ENCODE measurements at regions not wholly inside any gene's neighbourhood (a gene's known extent, or its start where the extent isn't known, plus 50 kb on each side); places are given as distances from the start of the nearest gene placed in this dataset.

GRCh38 chr3:88963003-88963402, 144.4 kb upstream of the EPHA3 start:
- Histone ChIP-seq H3K9me3 (ENCODE audit: control insufficient read depth, insufficient read depth, low read length) (no peaks in the 10 kb centered on the region), H2BK120ac (ENCODE audit: low read depth, low read length) (no peak overlapping the region), H3K79me1 (ENCODE audit: low read depth in 1 of 2, low read length in 2 of 2) (no peaks in the 10 kb centered on the region), H3K56ac (ENCODE audit: extremely low read depth, insufficient read depth, low read length) (no peak overlapping the region), H2AK5ac (ENCODE audit: low read depth, low read length) (no peak overlapping the region), H4K91ac (ENCODE audit: insufficient read depth, low read depth, low read length) (no peak overlapping the region), H3K23ac (ENCODE audit: low read depth, low read length) (no peak overlapping the region), H3K4me2 (ENCODE audit: low read depth, low read length) (no peak overlapping the region), H4K8ac (ENCODE audit: low read depth in 2 of 2, low read length in 2 of 2) (no peak overlapping the region), H3K27me3 (ENCODE audit: control insufficient read depth, insufficient read depth, low read length) (no peaks in the 10 kb centered on the region), H3K36me3 (ENCODE audit: control insufficient read depth, insufficient read depth, low read length) (no peaks in the 10 kb centered on the region), H2BK20ac (ENCODE audit: low read depth, low read length) (no peak overlapping the region), H3K9me1 (ENCODE audit: insufficient read depth, low read length) (no peaks in the 10 kb centered on the region), H2BK15ac (ENCODE audit: low read depth, low read length) (no peak overlapping the region), H3K14ac (replicated peaks; ENCODE audit: low read depth, low read length) (no peak overlapping the region), H2AK9ac (replicated peaks; ENCODE audit: low read depth, low read length, poor library complexity) (no peak overlapping the region), H4K20me1 (ENCODE audit: insufficient read depth, low read length) (no peaks in the 10 kb centered on the region), H3K18ac (ENCODE audit: low read depth, low read length) (no peak overlapping the region), H3K4ac (ENCODE audit: low read depth, low read length) (no peak overlapping the region), H3K4me1 (ENCODE audit: control insufficient read depth, insufficient read depth, low read length) (peaks cover 2% of the 10 kb centered on the region; the same call in 1 of the 2 replicates), H3K27ac (ENCODE audit: insufficient read depth, low read length) (no peak overlapping the region), H2BK5ac (ENCODE audit: low read depth, low read length, poor library complexity, severe bottlenecking) (no peak overlapping the region), H3K4me3 (ENCODE audit: insufficient read depth, low read depth, low read length) (no peak overlapping the region), H3K9ac (ENCODE audit: low read depth, low read length) (no peak overlapping the region), H2AFZ (replicated peaks; ENCODE audit: low read length, poor library complexity) (no peak overlapping the region), H4K5ac (ENCODE audit: low read depth, low read length) (no peak overlapping the region)
- ChIA-PET CTCF (no interaction called here), POLR2A (ENCODE audit: unreplicated experiment) (no interaction called here)
- intact Hi-C loops (cut with micrococcal nuclease) (no loop called here), dilution Hi-C loops (cut with HindIII; ENCODE audit: low sequenced_read_pairs, unreplicated experiment) (no loop called here), in situ Hi-C loops (cut with MboI; ENCODE audit: low sequenced_read_pairs) (no loop called here)
- ATAC-seq (ENCODE audit: low read depth) (no peak), DNase-seq (no peak)
- TF ChIP-seq RAD21 (IDR thresholded peaks at IDR 0.05; ENCODE audit: low read length) (no peak), CEBPB (IDR thresholded peaks at IDR 0.05; ENCODE audit: low read depth, low read length) (no peak), BHLHE40 (IDR thresholded peaks at IDR 0.05; ENCODE audit: low read depth, low read length) (no peak), ELK1 (IDR thresholded peaks at IDR 0.05; ENCODE audit: borderline replicate concordance, low read depth, low read length) (no peak), POLR2A (IDR thresholded peaks at IDR 0.05; ENCODE audit: low read depth, low read length) (no peak), USF2 (IDR thresholded peaks at IDR 0.05; ENCODE audit: low read depth, low read length) (no peak), RFX5 (IDR thresholded peaks at IDR 0.05; ENCODE audit: low read depth, low read length) (no peak)
- BruUV-seq (replicated peaks): no TSS peak

Measured in IMR-90 (cell line).